ENCODE measurements at regions not wholly inside any gene's neighbourhood (a gene's known extent, or its start where the extent isn't known, plus 50 kb on each side); places are given as distances from the start of the nearest gene placed in this dataset.
"Not testable (repeated sequence)": the region's sequence is repeated elsewhere in the genome, so short reads cannot be mapped to it uniquely, and the experiment has no call there.

- DNase-seq = no peak
- Mint-ChIP-seq H3K9me3 (peaks cover 0 to 3% (median 0%) of the 10 kb centered on the region in 6 donors), H3K4me3 (no peak overlapping the region), H3K27me3 (ENCODE audit: low read depth in 3 of 3) (no peaks in the 10 kb centered on the region), H3K27ac (no peak overlapping the region), H3K4me1 (no peaks in the 10 kb centered on the region), H3K36me3 (no peaks in the 10 kb centered on the region)
Observed at GRCh38 chr9:106783121-106783520, 79.8 kb upstream of the ZNF462 start.

- no peak overlapping the region for H3K27ac Mint-ChIP-seq
- DNase-seq = no peak
- peaks cover 0 to 4% (median under 1%) of the 10 kb centered on the region in 6 donors for H3K9me3 Mint-ChIP-seq
- H3K27me3 Mint-ChIP-seq (ENCODE audit: low read depth in 3 of 3) = no peaks in the 10 kb centered on the region
- no peaks in the 10 kb centered on the region for H3K4me1 Mint-ChIP-seq
- H3K36me3 Mint-ChIP-seq = no peaks in the 10 kb centered on the region
- H3K4me3 Mint-ChIP-seq = no peak overlapping the region
Observed at GRCh38 chr9:106784076-106784475, 78.9 kb upstream of the ZNF462 start.

GRCh38 chr9:106785200-106785599 lies 77.8 kb upstream of the ZNF462 start:
- Mint-ChIP-seq H3K9me3 (peaks cover 0 to 4% (median under 1%) of the 10 kb centered on the region in 6 donors), H3K4me1 (no peaks in the 10 kb centered on the region), H3K27ac (no peak overlapping the region), H3K36me3 (no peaks in the 10 kb centered on the region), H3K4me3 (no peak overlapping the region), H3K27me3 (ENCODE audit: low read depth in 3 of 3) (peaks cover 0 to 1% (median 0%) of the 10 kb centered on the region in 3 donors)
- no peak for DNase-seq

- not testable (repeated sequence) for H3K27me3 Mint-ChIP-seq (ENCODE audit: low read depth in 3 of 3); H3K9me3 Mint-ChIP-seq; H3K4me1 Mint-ChIP-seq; H3K27ac Mint-ChIP-seq; DNase-seq; H3K4me3 Mint-ChIP-seq; H3K36me3 Mint-ChIP-seq
Observed at GRCh38 chr9:106788021-106788420, 74.9 kb upstream of the ZNF462 start.

- Mint-ChIP-seq H3K27me3 (ENCODE audit: low read depth in 3 of 3) (peaks cover 0 to 2% (median 2%) of the 10 kb centered on the region in 3 donors), H3K9me3 (peaks cover 0 to 4% (median 0%) of the 10 kb centered on the region in 6 donors), H3K27ac (no peak overlapping the region), H3K36me3 (no peaks in the 10 kb centered on the region), H3K4me3 (no peak overlapping the region), H3K4me1 (no peaks in the 10 kb centered on the region)
- no peak for DNase-seq
Observed at GRCh38 chr9:106795031-106795430, 67.9 kb upstream of the ZNF462 start.

- H3K27me3 Mint-ChIP-seq (ENCODE audit: low read depth in 3 of 3) = peaks cover 0 to 2% (median 2%) of the 10 kb centered on the region in 3 donors
- H3K9me3 Mint-ChIP-seq = peaks cover 0 to 13% (median 1%) of the 10 kb centered on the region in 6 donors
- H3K36me3 Mint-ChIP-seq = peaks cover 0 to 2% (median 0%) of the 10 kb centered on the region in 3 donors
- no peak for DNase-seq
- H3K4me3 Mint-ChIP-seq = no peak overlapping the region
- H3K4me1 Mint-ChIP-seq = no peaks in the 10 kb centered on the region
- no peak overlapping the region for H3K27ac Mint-ChIP-seq
Observed at GRCh38 chr9:106796771-106797170, 66.2 kb upstream of the ZNF462 start.

- no peak overlapping the region for H3K27ac Mint-ChIP-seq
- H3K9me3 Mint-ChIP-seq = peaks cover 0 to 13% (median 2%) of the 10 kb centered on the region in 6 donors
- no peak for DNase-seq
- peaks cover 0 to 4% (median 0%) of the 10 kb centered on the region in 3 donors for H3K36me3 Mint-ChIP-seq
- H3K27me3 Mint-ChIP-seq (ENCODE audit: low read depth in 3 of 3) = peaks cover 0 to 2% (median 2%) of the 10 kb centered on the region in 3 donors
- H3K4me3 Mint-ChIP-seq = no peak overlapping the region
- no peaks in the 10 kb centered on the region for H3K4me1 Mint-ChIP-seq
Observed at GRCh38 chr9:106797299-106797698, 65.7 kb upstream of the ZNF462 start.

- Mint-ChIP-seq H3K4me1 (no peaks in the 10 kb centered on the region), H3K9me3 (peaks cover 0 to 13% (median 3%) of the 10 kb centered on the region in 6 donors), H3K27me3 (ENCODE audit: low read depth in 3 of 3) (peaks cover 0 to 2% (median 2%) of the 10 kb centered on the region in 3 donors), H3K27ac (no peak overlapping the region), H3K4me3 (no peak overlapping the region), H3K36me3 (peaks cover 0 to 4% (median 0%) of the 10 kb centered on the region in 3 donors)
- no peak for DNase-seq
Observed at GRCh38 chr9:106798016-106798799, 64.8 kb upstream of the ZNF462 start.

DNA sequence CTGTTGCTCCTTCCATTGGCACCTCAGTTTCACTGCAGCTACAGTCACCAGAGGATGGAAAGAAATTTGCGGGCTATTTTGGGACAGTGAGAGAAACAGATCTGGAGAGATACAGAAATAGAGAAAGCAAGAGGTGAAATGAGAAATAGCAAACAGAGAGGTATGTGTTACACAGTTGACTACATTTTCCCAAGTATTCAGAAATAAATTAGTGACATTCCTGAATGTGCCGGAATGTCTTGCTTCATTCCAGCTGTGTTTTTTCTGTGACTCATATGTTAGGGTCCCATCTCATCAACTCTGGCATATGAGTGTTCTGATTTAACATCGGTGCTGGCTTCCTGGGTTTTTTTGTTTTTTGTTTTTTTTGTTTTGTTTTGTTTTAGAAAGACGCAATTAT lies 63.8 kb upstream of the ZNF462 start:
- no peak overlapping the region for H3K27ac Mint-ChIP-seq
- H3K36me3 Mint-ChIP-seq = peaks cover 0 to 4% (median 0%) of the 10 kb centered on the region in 3 donors
- H3K4me3 Mint-ChIP-seq = no peak overlapping the region
- H3K4me1 Mint-ChIP-seq = no peaks in the 10 kb centered on the region
- DNase-seq = no peak
- H3K9me3 Mint-ChIP-seq = peaks cover 0 to 13% (median 3%) of the 10 kb centered on the region in 6 donors
- peaks cover 0 to 2% (median 2%) of the 10 kb centered on the region in 3 donors for H3K27me3 Mint-ChIP-seq (ENCODE audit: low read depth in 3 of 3)

DNA sequence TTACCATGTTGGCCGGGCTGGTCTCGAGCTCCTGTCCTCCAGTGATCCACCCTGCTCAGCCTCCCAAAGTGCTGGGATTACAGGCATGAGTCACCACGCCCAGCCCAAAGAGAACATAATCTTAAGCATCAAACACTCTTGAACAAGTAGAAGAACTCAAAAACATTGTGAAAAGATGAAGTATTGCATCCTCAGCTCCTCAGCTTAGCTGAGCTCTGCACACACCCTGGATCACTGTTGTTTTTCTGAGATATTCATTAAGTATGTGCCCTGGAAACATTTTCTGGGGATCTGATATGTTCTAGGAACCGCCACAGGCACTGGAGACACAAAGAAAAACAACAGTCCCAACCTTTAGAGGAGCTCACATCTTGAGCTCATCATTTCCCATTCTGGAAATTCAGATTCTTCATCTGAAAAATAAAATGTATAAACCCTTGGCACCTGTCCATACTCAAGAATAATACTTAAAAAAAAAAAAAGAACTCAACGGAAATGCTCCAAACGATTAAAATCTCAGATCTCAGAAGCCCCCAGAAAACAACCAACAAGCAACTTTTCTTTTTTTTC lies 62.2 kb upstream of the ZNF462 start:
- Mint-ChIP-seq H3K4me3 (no peak overlapping the region), H3K9me3 (peaks cover 1 to 11% (median 3%) of the 10 kb centered on the region in 6 donors), H3K36me3 (peaks cover 0 to 4% (median 0%) of the 10 kb centered on the region in 3 donors), H3K27ac (no peak overlapping the region), H3K4me1 (no peaks in the 10 kb centered on the region), H3K27me3 (ENCODE audit: low read depth in 3 of 3) (peaks cover 0 to 2% (median 2%) of the 10 kb centered on the region in 3 donors)
- no peak for DNase-seq

- H3K4me1 Mint-ChIP-seq = no peaks in the 10 kb centered on the region
- H3K9me3 Mint-ChIP-seq = peaks cover 1 to 11% (median 3%) of the 10 kb centered on the region in 6 donors
Observed at GRCh38 chr9:106801816-106802215, 61.1 kb upstream of the ZNF462 start.

More at GRCh38 chr9:106801816-106802215, 61.1 kb upstream of the ZNF462 start:
- H3K27ac Mint-ChIP-seq = no peak overlapping the region
- H3K36me3 Mint-ChIP-seq = peaks cover 0 to 4% (median 0%) of the 10 kb centered on the region in 3 donors
- H3K27me3 Mint-ChIP-seq (ENCODE audit: low read depth in 3 of 3) = peaks cover 0 to 2% (median 2%) of the 10 kb centered on the region in 3 donors
- H3K4me3 Mint-ChIP-seq = no peak overlapping the region
- no peak for DNase-seq

All from immature natural killer cell (primary cell).